GM19372 (cell line): ENCODE measurements at regions not wholly inside any gene's neighbourhood (a gene's known extent, or its start where the extent isn't known, plus 50 kb on each side); places are given as distances from the start of the nearest gene placed in this dataset.

ENCODE experiments used
- ATAC-seq: cut with Tn5 transposase; IDR thresholded peaks from one replicate; pipeline ENCODE4 v1.9.1; 2021; ENCODE audit warnings: mild to moderate bottlenecking, low read depth, moderate library complexity; ENCODE audit not compliant: unreplicated experiment

GRCh38 chr2:47266939-47267710, 90.8 kb upstream of the CALM2 start:
- ATAC-seq: no peak

- ATAC-seq: no peak
These were observed 89.5 kb upstream of the CALM2 start for GRCh38 chr2:47265751-47266231.

GRCh38 chr2:47265158-47265557, 88.8 kb upstream of the CALM2 start:
- no peak for ATAC-seq

- no peak for ATAC-seq
These were observed 88.4 kb upstream of the CALM2 start for GRCh38 chr2:47264686-47265085.

GRCh38 chr2:47264143-47264542, 87.8 kb upstream of the CALM2 start:
- ATAC-seq: no peak

- no peak for ATAC-seq
These were observed 86.3 kb upstream of the CALM2 start for GRCh38 chr2:47262657-47263056.

GRCh38 chr2:47260971-47261370, 84.7 kb upstream of the CALM2 start:
- ATAC-seq: no peak

- no peak for ATAC-seq
These were observed 83.5 kb upstream of the CALM2 start for GRCh38 chr2:47259829-47260228.

GRCh38 chr2:47257946-47258348, 81.6 kb upstream of the CALM2 start:
- no peak for ATAC-seq

GRCh38 chr2:47256416-47257087, 80.2 kb upstream of the CALM2 start:
- ATAC-seq: no peak

GRCh38 chr2:47255794-47256193, 79.5 kb upstream of the CALM2 start:
- ATAC-seq: no peak

GRCh38 chr2:47254464-47254863, 78.2 kb upstream of the CALM2 start:
- no peak for ATAC-seq

- ATAC-seq: no peak
These were observed 77.1 kb upstream of the CALM2 start for GRCh38 chr2:47253447-47253846.

GRCh38 chr2:47251404-47251675, 75.0 kb upstream of the CALM2 start:
- no peak for ATAC-seq

GRCh38 chr2:47250586-47251403, 74.5 kb upstream of the CALM2 start:
- ATAC-seq: no peak

GRCh38 chr2:47249931-47250330, 73.6 kb upstream of the CALM2 start:
- ATAC-seq: no peak

- no peak for ATAC-seq
These were observed 73.0 kb upstream of the CALM2 start for GRCh38 chr2:47249157-47249900.

- ATAC-seq: no peak
These were observed 67.4 kb upstream of the CALM2 start for GRCh38 chr2:47243596-47244323.

- ATAC-seq: no peak
These were observed 65.4 kb upstream of the CALM2 start for GRCh38 chr2:47241715-47242114.
